ENCODE measurements at regions not wholly inside any gene's neighbourhood (a gene's known extent, or its start where the extent isn't known, plus 50 kb on each side); places are given as distances from the start of the nearest gene placed in this dataset.

DNA sequence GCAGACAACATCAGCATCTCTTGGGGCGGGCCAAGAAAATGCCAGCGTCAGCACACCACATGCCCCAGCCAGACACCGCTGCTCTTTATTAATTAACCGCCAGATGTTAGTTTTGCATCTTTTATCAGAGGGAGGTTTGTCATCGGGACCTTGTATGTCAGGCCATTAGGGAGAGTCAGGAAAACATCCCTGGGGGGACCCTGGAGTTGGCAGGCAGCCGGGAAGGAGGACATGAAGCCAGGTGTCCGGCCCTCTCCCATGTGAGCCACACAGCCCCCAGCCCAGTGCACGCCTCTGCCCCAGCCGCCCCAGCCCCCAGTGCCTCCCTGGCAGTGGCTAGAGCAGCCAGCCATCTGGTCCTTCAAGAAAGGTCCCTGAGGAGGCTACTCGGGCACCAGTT is 56.9 kb upstream of the FAM222A start:
- no peak for TF ChIP-seq CTCF (IDR thresholded peaks at IDR 0.05)
- no peak for TF ChIP-seq POLR2AphosphoS5 (IDR thresholded peaks at IDR 0.05; ENCODE audit: low read depth, low read length)
- no peak for TF ChIP-seq REST (IDR thresholded peaks at IDR 0.05; ENCODE audit: insufficient read depth in 1 of 2, low read depth in 2 of 2, low read length in 1 of 2)
- no peak for TF ChIP-seq SIN3A (IDR thresholded peaks at IDR 0.05; ENCODE audit: borderline replicate concordance, insufficient read depth, low read depth, low read length)

All from Panc1 (cell line).